ENCODE measurements at regions not wholly inside any gene's neighbourhood (a gene's known extent, or its start where the extent isn't known, plus 50 kb on each side); places are given as distances from the start of the nearest gene placed in this dataset.

GRCh38 chr3:57009802-57010201 lies 50.7 kb upstream of the SPATA12 start:
- TF ChIP-seq ZNF274 (IDR thresholded peaks at IDR 0.05; ENCODE audit: low read depth, low read length) = no peak
- no peak overlapping the region for H3K4me3 ChIP-seq (ENCODE audit: low read length)

- no peak for TF ChIP-seq ZNF274 (IDR thresholded peaks at IDR 0.05; ENCODE audit: low read depth, low read length)
These were observed 51.1 kb upstream of the SPATA12 start for GRCh38 chr3:57009367-57009766.

GRCh38 chr3:57007521-57008460 lies 52.7 kb upstream of the SPATA12 start:
- no peak overlapping the region for H3K4me3 ChIP-seq (ENCODE audit: low read length)
- TF ChIP-seq ZNF274 (IDR thresholded peaks at IDR 0.05; ENCODE audit: low read depth, low read length) = no peak

More at GRCh38 chr3:57009367-57009766, 51.1 kb upstream of the SPATA12 start:
- H3K4me3 ChIP-seq (ENCODE audit: low read length) = no peak overlapping the region

GRCh38 chr3:57006949-57007419 lies 53.5 kb upstream of the SPATA12 start:
- TF ChIP-seq ZNF274 (IDR thresholded peaks at IDR 0.05; ENCODE audit: low read depth, low read length) = no peak
- no peak overlapping the region for H3K4me3 ChIP-seq (ENCODE audit: low read length)

- TF ChIP-seq ZNF274 (IDR thresholded peaks at IDR 0.05; ENCODE audit: low read depth, low read length) = no peak
These were observed 54.2 kb upstream of the SPATA12 start for GRCh38 chr3:57006179-57006657.

GRCh38 chr3:57004229-57004628 lies 56.2 kb upstream of the SPATA12 start:
- TF ChIP-seq ZNF274 (IDR thresholded peaks at IDR 0.05; ENCODE audit: low read depth, low read length) = no peak
- no peak overlapping the region for H3K4me3 ChIP-seq (ENCODE audit: low read length)

More at GRCh38 chr3:57006179-57006657, 54.2 kb upstream of the SPATA12 start:
- no peak overlapping the region for H3K4me3 ChIP-seq (ENCODE audit: low read length)

GRCh38 chr3:57003676-57004075 lies 56.8 kb upstream of the SPATA12 start:
- H3K4me3 ChIP-seq (ENCODE audit: low read length) = no peak overlapping the region
- no peak for TF ChIP-seq ZNF274 (IDR thresholded peaks at IDR 0.05; ENCODE audit: low read depth, low read length)

- no peak for TF ChIP-seq ZNF274 (IDR thresholded peaks at IDR 0.05; ENCODE audit: low read depth, low read length)
- H3K4me3 ChIP-seq (ENCODE audit: low read length) = no peak overlapping the region
These were observed 59.1 kb upstream of the SPATA12 start for GRCh38 chr3:57001356-57001755.

- H3K4me3 ChIP-seq (ENCODE audit: low read length) = no peak overlapping the region
- no peak for TF ChIP-seq ZNF274 (IDR thresholded peaks at IDR 0.05; ENCODE audit: low read depth, low read length)
These were observed 60.5 kb upstream of the SPATA12 start for GRCh38 chr3:57000012-57000411.

- TF ChIP-seq ZNF274 (IDR thresholded peaks at IDR 0.05; ENCODE audit: low read depth, low read length) = no peak
- no peak overlapping the region for H3K4me3 ChIP-seq (ENCODE audit: low read length)
These were observed 60.9 kb upstream of the SPATA12 start for GRCh38 chr3:56999547-56999946.

GRCh38 chr3:56998076-56998529 lies 62.4 kb upstream of the SPATA12 start:
- no peak overlapping the region for H3K4me3 ChIP-seq (ENCODE audit: low read length)
- no peak for TF ChIP-seq ZNF274 (IDR thresholded peaks at IDR 0.05; ENCODE audit: low read depth, low read length)

GRCh38 chr3:56997675-56998074 lies 62.8 kb upstream of the SPATA12 start:
- no peak overlapping the region for H3K4me3 ChIP-seq (ENCODE audit: low read length)
- no peak for TF ChIP-seq ZNF274 (IDR thresholded peaks at IDR 0.05; ENCODE audit: low read depth, low read length)

GRCh38 chr3:56997041-56997440 lies 63.4 kb upstream of the SPATA12 start:
- H3K4me3 ChIP-seq (ENCODE audit: low read length) = no peak overlapping the region
- TF ChIP-seq ZNF274 (IDR thresholded peaks at IDR 0.05; ENCODE audit: low read depth, low read length) = no peak

- H3K4me3 ChIP-seq (ENCODE audit: low read length) = no peak overlapping the region
- no peak for TF ChIP-seq ZNF274 (IDR thresholded peaks at IDR 0.05; ENCODE audit: low read depth, low read length)
These were observed 66.1 kb upstream of the SPATA12 start for GRCh38 chr3:56994391-56994790.

GRCh38 chr3:56990641-56991015 lies 69.8 kb upstream of the SPATA12 start:
- TF ChIP-seq ZNF274 (IDR thresholded peaks at IDR 0.05; ENCODE audit: low read depth, low read length) = no peak

More at GRCh38 chr3:56990641-56991015, 69.8 kb upstream of the SPATA12 start:
- no peak overlapping the region for H3K4me3 ChIP-seq (ENCODE audit: low read length)

Measured in GM08714 (cell line).